Neuronal stem cell (in vitro differentiated cells): ENCODE measurements at regions not wholly inside any gene's neighbourhood (a gene's known extent, or its start where the extent isn't known, plus 50 kb on each side); places are given as distances from the start of the nearest gene placed in this dataset.

Source experiments
- DNase-seq: peaks from one replicate; pipeline ENCODE4 v3.0.0-alpha.2; 2013; ENCODE audit warnings: low spot score
- H2AFZ ChIP-seq: one replicate; pipeline ENCODE4 v1.6.1; 2013; ENCODE audit warnings: mild to moderate bottlenecking, low read length, inconsistent platforms
- H2AK5ac ChIP-seq: 2 replicates; pipeline ENCODE4 v1.6.1; 2013; ENCODE audit warnings: low read depth, mild to moderate bottlenecking, inconsistent platforms, low read length, moderate library complexity, mixed read lengths
- H2BK120ac ChIP-seq: 2 replicates; pipeline ENCODE4 v1.6.1; 2013; ENCODE audit warnings: low read depth, mild to moderate bottlenecking, inconsistent platforms, low read length, moderate library complexity, mixed read lengths
- H2BK12ac ChIP-seq: one replicate; pipeline ENCODE4 v1.6.1; 2013; ENCODE audit warnings: low read length, inconsistent platforms
- H2BK15ac ChIP-seq: 2 replicates; pipeline ENCODE4 v1.6.1; 2013; ENCODE audit warnings: mild to moderate bottlenecking, low read length, inconsistent platforms, mixed read lengths
- H2BK5ac ChIP-seq: one replicate; pipeline ENCODE4 v1.6.1; 2013; ENCODE audit warnings: inconsistent platforms, mild to moderate bottlenecking, low read length, moderate library complexity
- H3K14ac ChIP-seq: one replicate; pipeline ENCODE4 v1.6.1; 2013; ENCODE audit warnings: low read length, inconsistent platforms
- H3K18ac ChIP-seq: 2 replicates; pipeline ENCODE4 v1.6.1; 2013; ENCODE audit warnings: low read length, inconsistent platforms
- H3K23ac ChIP-seq: 2 replicates; pipeline ENCODE4 v1.6.1; 2013; ENCODE audit warnings: low read depth, mild to moderate bottlenecking, mixed read lengths, low read length, inconsistent platforms; ENCODE audit not compliant: poor library complexity
- H3K27ac ChIP-seq: replicated peaks from 3 replicates; pipeline ENCODE4 v1.5.1; 2013; ENCODE audit warnings: low read length, inconsistent platforms
- H3K27me3 ChIP-seq, 3 experiments: 2 replicates each; pipeline ENCODE4 v1.6.1; 2013; ENCODE audit warnings: low read length in 3 of 3, mild to moderate bottlenecking in 2 of 3, inconsistent platforms in 1 of 3, low read depth in 1 of 3, mixed read lengths in 1 of 3, moderate library complexity in 1 of 3; ENCODE audit not compliant: control insufficient read depth in 3 of 3, insufficient read depth in 3 of 3
- H3K36me3 ChIP-seq, 2 donors: replicated peaks in 1 of 2; 2 replicates each; pipeline ENCODE4 v1.6.1; 2013; ENCODE audit warnings: low read length in 2 of 2; ENCODE audit not compliant: control insufficient read depth in 2 of 2, insufficient read depth in 2 of 2
- H3K4ac ChIP-seq: 2 replicates; pipeline ENCODE4 v1.6.1; 2013; ENCODE audit warnings: inconsistent platforms, mild to moderate bottlenecking, low read length, moderate library complexity
- H3K4me1 ChIP-seq, 2 donors: 1 replicate in 1 of 2; 2 replicates in 1 of 2; pipeline ENCODE4 v1.6.1; 2013; ENCODE audit warnings: low read length in 2 of 2, low read depth in 1 of 2; ENCODE audit not compliant: control insufficient read depth in 2 of 2, insufficient read depth in 1 of 2
- H3K4me2 ChIP-seq: one replicate; pipeline ENCODE4 v1.6.1; 2013; ENCODE audit warnings: mild to moderate bottlenecking, low read length, inconsistent platforms; ENCODE audit not compliant: insufficient read depth, poor library complexity, severe bottlenecking
- H3K4me3 ChIP-seq, 2 donors: 2 replicates each; pipeline ENCODE4 v1.5.1; 2013; ENCODE audit warnings: low read length in 2 of 2, mild to moderate bottlenecking in 2 of 2, inconsistent platforms in 1 of 2, moderate library complexity in 1 of 2
- H3K79me1 ChIP-seq: one replicate; pipeline ENCODE4 v1.6.1; 2013; ENCODE audit warnings: low read depth, mild to moderate bottlenecking, inconsistent platforms, low read length, moderate library complexity
- H3K9ac ChIP-seq: one replicate; pipeline ENCODE4 v1.6.1; 2013; ENCODE audit warnings: mild to moderate bottlenecking, low read depth, low read length, inconsistent platforms; ENCODE audit not compliant: poor library complexity
- H3K9me3 ChIP-seq, 2 donors: replicated peaks in 1 of 2; 2 replicates each; pipeline versions ENCODE3 to v1.6.1; 2013; ENCODE audit warnings: low read length in 2 of 2, mild to moderate bottlenecking in 2 of 2, inconsistent platforms in 1 of 2, low read depth in 1 of 2, mixed read lengths in 1 of 2, moderate library complexity in 1 of 2; ENCODE audit not compliant: control insufficient read depth in 2 of 2, insufficient read depth in 1 of 2
- H4K8ac ChIP-seq: one replicate; pipeline ENCODE4 v1.6.1; 2013; ENCODE audit warnings: low read depth, mild to moderate bottlenecking, inconsistent platforms, low read length, moderate library complexity
- H4K91ac ChIP-seq: one replicate; pipeline ENCODE4 v1.6.1; 2013; ENCODE audit warnings: low read length, low read depth, mild to moderate bottlenecking, inconsistent platforms; ENCODE audit not compliant: poor library complexity
- WGBS, 2 donors: extraction: QIAGEN DNeasy Blood & Tissue Kit; methylation state at CpG; one replicate each; pipeline ENCODE4 v1.1.7; 2013; ENCODE audit warnings: missing lambda C conversion rate in 2 of 2, mixed read lengths in 1 of 2; ENCODE audit not compliant: insufficient read length in 2 of 2, insufficient replicate concordance in 1 of 2; ENCODE audit errors: extremely low coverage in 2 of 2; 5-methylcytosine and 5-hydroxymethylcytosine counted together

GRCh38 chr13:107078229-107078765 lies 510.4 kb upstream of the ARGLU1 start:
- no peak overlapping the region for H3K18ac ChIP-seq
- H3K9ac ChIP-seq: no peak overlapping the region
- peaks cover 0 to 3% (median 0%) of the 10 kb centered on the region in 3 experiments for H3K27me3 ChIP-seq
- no peak overlapping the region for H3K4me3 ChIP-seq
- no peak overlapping the region for H2AFZ ChIP-seq
- H2BK120ac ChIP-seq: no peak overlapping the region
- no peak overlapping the region for H3K4me2 ChIP-seq
- WGBS, 2 donors: no CpG with 5 or more reads among the region's 6 CpGs
- H3K27ac ChIP-seq: no peak overlapping the region
- H2BK5ac ChIP-seq: no peak overlapping the region
- H3K4me1 ChIP-seq: no peaks in the 10 kb centered on the region
- H3K4ac ChIP-seq: no peak overlapping the region
- H3K23ac ChIP-seq: no peak overlapping the region
- H3K36me3 ChIP-seq: no peaks in the 10 kb centered on the region
- peaks cover 0 to 5% of the 10 kb centered on the region in 2 donors for H3K9me3 ChIP-seq
- no peak for DNase-seq
- H2BK12ac ChIP-seq: no peak overlapping the region
- H3K79me1 ChIP-seq: no peaks in the 10 kb centered on the region
- H4K91ac ChIP-seq: no peak overlapping the region
- H4K8ac ChIP-seq: no peak overlapping the region
- no peak overlapping the region for H2AK5ac ChIP-seq
- H3K14ac ChIP-seq: no peak overlapping the region
- no peak overlapping the region for H2BK15ac ChIP-seq

- no CpG with 5 or more reads among the region's 3 CpGs for WGBS, 2 donors
- no peak overlapping the region for H2AFZ ChIP-seq
Observed at GRCh38 chr13:107076801-107077200, 508.9 kb upstream of the ARGLU1 start.

GRCh38 chr13:107075576-107075975 lies 507.6 kb upstream of the ARGLU1 start:
- Histone ChIP-seq H3K36me3 (no peaks in the 10 kb centered on the region), H2BK120ac (no peak overlapping the region), H4K8ac (no peak overlapping the region), H3K4me1 (no peaks in the 10 kb centered on the region), H2AFZ (no peak overlapping the region), H2AK5ac (no peak overlapping the region), H2BK5ac (no peak overlapping the region), H3K4ac (no peak overlapping the region), H3K27ac (no peak overlapping the region), H3K9ac (no peak overlapping the region), H2BK12ac (no peak overlapping the region), H4K91ac (no peak overlapping the region), H3K4me2 (no peak overlapping the region), H3K79me1 (no peaks in the 10 kb centered on the region), H3K9me3 (peaks cover 0 to 5% of the 10 kb centered on the region in 2 donors), H3K4me3 (no peak overlapping the region), H3K14ac (no peak overlapping the region), H3K27me3 (peaks cover 0 to 3% (median 0%) of the 10 kb centered on the region in 3 experiments), H3K18ac (no peak overlapping the region), H2BK15ac (no peak overlapping the region), H3K23ac (no peak overlapping the region)
- no CpG with 5 or more reads among the region's 6 CpGs for WGBS, 2 donors
- DNase-seq: no peak

More at GRCh38 chr13:107076801-107077200, 508.9 kb upstream of the ARGLU1 start:
- H2BK15ac ChIP-seq: no peak overlapping the region
- H3K14ac ChIP-seq: no peak overlapping the region
- H3K36me3 ChIP-seq: no peaks in the 10 kb centered on the region
- no peak overlapping the region for H3K27ac ChIP-seq
- DNase-seq: no peak
- H2AK5ac ChIP-seq: no peak overlapping the region
- no peak overlapping the region for H2BK5ac ChIP-seq
- no peak overlapping the region for H3K18ac ChIP-seq
- no peak overlapping the region for H3K4ac ChIP-seq
- H3K4me3 ChIP-seq: no peak overlapping the region
- H2BK120ac ChIP-seq: no peak overlapping the region
- no peak overlapping the region for H4K8ac ChIP-seq
- H3K27me3 ChIP-seq: peaks cover 0 to 3% (median 0%) of the 10 kb centered on the region in 3 experiments
- H3K23ac ChIP-seq: no peak overlapping the region
- H2BK12ac ChIP-seq: no peak overlapping the region
- H3K9me3 ChIP-seq: peaks cover 0 to 5% of the 10 kb centered on the region in 2 donors
- H3K4me1 ChIP-seq: no peaks in the 10 kb centered on the region
- H4K91ac ChIP-seq: no peak overlapping the region
- H3K79me1 ChIP-seq: no peaks in the 10 kb centered on the region
- no peak overlapping the region for H3K9ac ChIP-seq
- H3K4me2 ChIP-seq: no peak overlapping the region

- Histone ChIP-seq H3K18ac (no peak overlapping the region), H3K79me1 (no peaks in the 10 kb centered on the region), H3K4me2 (no peak overlapping the region), H3K27ac (no peak overlapping the region), H3K23ac (no peak overlapping the region), H2AK5ac (no peak overlapping the region), H2BK120ac (no peak overlapping the region), H2BK15ac (no peak overlapping the region), H3K36me3 (no peaks in the 10 kb centered on the region), H3K4ac (no peak overlapping the region), H3K9ac (no peak overlapping the region), H4K91ac (no peak overlapping the region), H3K4me3 (no peak overlapping the region), H3K14ac (no peak overlapping the region), H2BK5ac (no peak overlapping the region), H3K9me3 (peaks cover 0 to 5% of the 10 kb centered on the region in 2 donors), H2AFZ (no peak overlapping the region), H3K4me1 (peaks cover 0 to 6% of the 10 kb centered on the region in 2 donors), H4K8ac (no peak overlapping the region), H2BK12ac (no peak overlapping the region), H3K27me3 (no peaks in the 10 kb centered on the region)
- no CpG with 5 or more reads among the region's 5 CpGs for WGBS, 2 donors
- DNase-seq: no peak
Observed at GRCh38 chr13:107070792-107071191, 502.9 kb upstream of the ARGLU1 start.
